ENCODE measurements at regions not wholly inside any gene's neighbourhood (a gene's known extent, or its start where the extent isn't known, plus 50 kb on each side); places are given as distances from the start of the nearest gene placed in this dataset.

- FAIRE-seq (no peak), DNase-seq (ENCODE audit: low read depth) (no peak)
- peaks cover 4% of the 10 kb centered on the region for H3K9me3 Mint-ChIP-seq (ENCODE audit: unreplicated experiment)
- H3K27ac ChIP-seq (ENCODE audit: low read depth, low read length), result no peak overlapping the region
- no peak overlapping the region for H2AFZ ChIP-seq (ENCODE audit: low read depth, low read length)
- no peaks in the 10 kb centered on the region for H3K27me3 ChIP-seq (ENCODE audit: insufficient read depth, low read length)
- no peaks in the 10 kb centered on the region for H4K20me1 ChIP-seq (ENCODE audit: insufficient read depth, low read length)
- H3K36me3 ChIP-seq (ENCODE audit: insufficient read depth, low read length), result no peaks in the 10 kb centered on the region
- no peaks in the 10 kb centered on the region for H3K36me3 Mint-ChIP-seq (ENCODE audit: low read depth, unreplicated experiment)
- no peak overlapping the region for H3K4me3 ChIP-seq (ENCODE audit: insufficient read depth, low read depth, low read length)
- no peak overlapping the region for H3K4me2 ChIP-seq (ENCODE audit: low read length)
- no peak for TF ChIP-seq EZH2 (IDR thresholded peaks at IDR 0.05; ENCODE audit: insufficient read depth, low read length)
- TF ChIP-seq, protein P1, sequence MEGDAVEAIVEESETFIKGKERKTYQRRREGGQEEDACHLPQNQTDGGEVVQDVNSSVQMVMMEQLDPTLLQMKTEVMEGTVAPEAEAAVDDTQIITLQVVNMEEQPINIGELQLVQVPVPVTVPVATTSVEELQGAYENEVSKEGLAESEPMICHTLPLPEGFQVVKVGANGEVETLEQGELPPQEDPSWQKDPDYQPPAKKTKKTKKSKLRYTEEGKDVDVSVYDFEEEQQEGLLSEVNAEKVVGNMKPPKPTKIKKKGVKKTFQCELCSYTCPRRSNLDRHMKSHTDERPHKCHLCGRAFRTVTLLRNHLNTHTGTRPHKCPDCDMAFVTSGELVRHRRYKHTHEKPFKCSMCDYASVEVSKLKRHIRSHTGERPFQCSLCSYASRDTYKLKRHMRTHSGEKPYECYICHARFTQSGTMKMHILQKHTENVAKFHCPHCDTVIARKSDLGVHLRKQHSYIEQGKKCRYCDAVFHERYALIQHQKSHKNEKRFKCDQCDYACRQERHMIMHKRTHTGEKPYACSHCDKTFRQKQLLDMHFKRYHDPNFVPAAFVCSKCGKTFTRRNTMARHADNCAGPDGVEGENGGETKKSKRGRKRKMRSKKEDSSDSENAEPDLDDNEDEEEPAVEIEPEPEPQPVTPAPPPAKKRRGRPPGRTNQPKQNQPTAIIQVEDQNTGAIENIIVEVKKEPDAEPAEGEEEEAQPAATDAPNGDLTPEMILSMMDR (IDR thresholded peaks at IDR 0.05; ENCODE audit: insufficient read depth, low read depth, low read length), result no peak
- no peak overlapping the region for H3K9ac ChIP-seq (ENCODE audit: low read length)
- no peak overlapping the region for H3K27ac Mint-ChIP-seq (ENCODE audit: unreplicated experiment)
- no peaks in the 10 kb centered on the region for H3K9me3 ChIP-seq (ENCODE audit: insufficient read depth, low read depth, low read length)
- H3K4me1 Mint-ChIP-seq (ENCODE audit: low read depth, unreplicated experiment), result peaks cover 28% of the 10 kb centered on the region
- no peaks in the 10 kb centered on the region for H3K79me2 ChIP-seq (ENCODE audit: insufficient read depth, low read length)
- peaks cover 18% of the 10 kb centered on the region for H3K4me1 ChIP-seq (ENCODE audit: insufficient read depth, low read length)
- no peak overlapping the region for H3K4me3 Mint-ChIP-seq (ENCODE audit: unreplicated experiment)
- no peaks in the 10 kb centered on the region for H3K27me3 Mint-ChIP-seq (ENCODE audit: low read depth, unreplicated experiment)
Observed at GRCh38 chr15:67943475-67943874, 103.6 kb upstream of the RNU6-1 start.

DNA sequence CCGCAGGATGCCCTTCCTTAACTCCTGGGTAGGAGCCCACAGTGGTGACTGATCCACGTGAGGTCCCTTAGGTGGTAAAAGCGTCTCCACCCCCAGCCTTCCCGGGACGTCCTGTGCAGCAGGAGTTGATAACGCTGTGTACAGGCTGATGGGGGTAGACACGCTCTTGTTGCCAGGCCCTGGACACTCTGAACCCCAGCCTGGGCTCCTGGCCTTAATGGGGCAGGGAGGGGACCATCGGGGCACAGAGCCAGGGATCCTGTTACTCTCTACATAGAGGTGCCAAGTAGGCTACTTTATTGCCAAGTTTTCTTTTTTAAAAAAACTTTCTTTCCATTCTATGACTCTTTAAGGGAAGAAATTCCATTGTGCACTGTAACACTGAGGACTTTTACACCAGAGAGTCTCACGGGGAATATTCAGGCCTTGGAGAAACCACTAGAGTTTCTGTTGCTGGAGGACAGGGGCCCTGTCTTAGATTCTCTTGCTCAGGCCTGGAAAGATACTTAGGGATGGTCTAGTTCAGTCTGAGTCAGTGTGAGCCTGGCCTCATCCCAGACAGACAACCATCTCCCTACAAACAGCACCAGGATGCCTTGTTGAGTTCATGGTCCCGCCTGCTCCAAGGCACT lies 104.3 kb upstream of the RNU6-1 start:
- peak overlapping the region; percentile 27 for H3K27ac Mint-ChIP-seq (ENCODE audit: unreplicated experiment)

DNA sequence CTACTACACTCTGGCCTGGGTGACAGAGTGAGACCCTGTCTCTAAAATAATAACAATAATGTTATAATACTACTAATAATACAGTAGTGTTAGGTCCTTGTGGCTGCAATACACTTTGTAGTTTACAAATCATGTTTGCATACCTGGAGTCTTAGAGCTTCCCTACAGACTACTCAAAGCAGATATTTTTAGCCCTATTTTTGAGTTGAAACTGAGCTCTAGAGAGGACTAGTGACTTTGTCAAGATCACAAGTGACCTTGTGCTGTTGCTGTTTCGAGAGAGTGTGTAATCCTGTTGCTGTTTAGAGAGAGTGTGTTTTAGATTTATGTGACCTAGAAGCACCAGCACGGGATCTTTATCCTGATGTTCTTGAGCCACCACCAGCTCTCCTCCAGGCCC lies 105.3 kb upstream of the RNU6-1 start:
- H3K27me3 Mint-ChIP-seq (ENCODE audit: low read depth, unreplicated experiment), result no peaks in the 10 kb centered on the region
- Histone ChIP-seq H3K4me2 (ENCODE audit: low read length) (no peak overlapping the region), H3K79me2 (ENCODE audit: insufficient read depth, low read length) (no peaks in the 10 kb centered on the region), H3K9ac (ENCODE audit: low read length) (no peak overlapping the region), H3K27ac (ENCODE audit: low read depth, low read length) (no peak overlapping the region), H3K36me3 (ENCODE audit: insufficient read depth, low read length) (no peaks in the 10 kb centered on the region), H3K9me3 (ENCODE audit: insufficient read depth, low read depth, low read length) (no peaks in the 10 kb centered on the region), H3K4me3 (ENCODE audit: insufficient read depth, low read depth, low read length) (no peak overlapping the region), H3K4me1 (ENCODE audit: insufficient read depth, low read length) (peaks cover 18% of the 10 kb centered on the region), H2AFZ (ENCODE audit: low read depth, low read length) (no peak overlapping the region), H3K27me3 (ENCODE audit: insufficient read depth, low read length) (no peaks in the 10 kb centered on the region), H4K20me1 (ENCODE audit: insufficient read depth, low read length) (no peaks in the 10 kb centered on the region)
- no peaks in the 10 kb centered on the region for H3K36me3 Mint-ChIP-seq (ENCODE audit: low read depth, unreplicated experiment)
- no peak for FAIRE-seq
- TF ChIP-seq, protein P1 (IDR thresholded peaks at IDR 0.05; ENCODE audit: insufficient read depth, low read depth, low read length), result no peak
- no peak for TF ChIP-seq EZH2 (IDR thresholded peaks at IDR 0.05; ENCODE audit: insufficient read depth, low read length)
- H3K4me1 Mint-ChIP-seq (ENCODE audit: low read depth, unreplicated experiment), result peaks cover 28% of the 10 kb centered on the region
- H3K27ac Mint-ChIP-seq (ENCODE audit: unreplicated experiment), result no peak overlapping the region
- H3K4me3 Mint-ChIP-seq (ENCODE audit: unreplicated experiment), result no peak overlapping the region
- H3K9me3 Mint-ChIP-seq (ENCODE audit: unreplicated experiment), result peaks cover 2% of the 10 kb centered on the region
- no peak for DNase-seq (ENCODE audit: low read depth)

More for the DNA sequence above, 104.3 kb upstream of the RNU6-1 start:
- DNase-seq (ENCODE audit: low read depth), result no peak
- FAIRE-seq, result no peak
- Histone ChIP-seq H3K4me3 (ENCODE audit: insufficient read depth, low read depth, low read length) (no peak overlapping the region), H3K4me2 (ENCODE audit: low read length) (no peak overlapping the region), H3K36me3 (ENCODE audit: insufficient read depth, low read length) (no peaks in the 10 kb centered on the region), H3K27me3 (ENCODE audit: insufficient read depth, low read length) (no peaks in the 10 kb centered on the region), H3K4me1 (ENCODE audit: insufficient read depth, low read length) (peaks cover 18% of the 10 kb centered on the region), H3K27ac (ENCODE audit: low read depth, low read length) (no peak overlapping the region), H3K79me2 (ENCODE audit: insufficient read depth, low read length) (no peaks in the 10 kb centered on the region), H4K20me1 (ENCODE audit: insufficient read depth, low read length) (no peaks in the 10 kb centered on the region), H2AFZ (ENCODE audit: low read depth, low read length) (no peak overlapping the region), H3K9ac (ENCODE audit: low read length) (no peak overlapping the region), H3K9me3 (ENCODE audit: insufficient read depth, low read depth, low read length) (no peaks in the 10 kb centered on the region)
- H3K4me1 Mint-ChIP-seq (ENCODE audit: low read depth, unreplicated experiment), result peaks cover 28% of the 10 kb centered on the region
- TF ChIP-seq EZH2 (IDR thresholded peaks at IDR 0.05; ENCODE audit: insufficient read depth, low read length), result no peak
- TF ChIP-seq, protein P1 (IDR thresholded peaks at IDR 0.05; ENCODE audit: insufficient read depth, low read depth, low read length), result no peak
- H3K9me3 Mint-ChIP-seq (ENCODE audit: unreplicated experiment), result peaks cover 4% of the 10 kb centered on the region
- H3K27me3 Mint-ChIP-seq (ENCODE audit: low read depth, unreplicated experiment), result no peaks in the 10 kb centered on the region
- no peak overlapping the region for H3K4me3 Mint-ChIP-seq (ENCODE audit: unreplicated experiment)
- no peaks in the 10 kb centered on the region for H3K36me3 Mint-ChIP-seq (ENCODE audit: low read depth, unreplicated experiment)

All from astrocyte (in vitro differentiated cells and primary cell).